ENCODE measurements at regions not wholly inside any gene's neighbourhood (a gene's known extent, or its start where the extent isn't known, plus 50 kb on each side); places are given as distances from the start of the nearest gene placed in this dataset.

- Mint-ChIP-seq H3K27me3 (peaks cover 0 to 11% (median 0%) of the 10 kb centered on the region in 3 donors), H3K27ac (no peak overlapping the region), H3K36me3 (no peaks in the 10 kb centered on the region), H3K4me1 (no peaks in the 10 kb centered on the region), H3K4me3 (no peak overlapping the region), H3K9me3 (no peaks in the 10 kb centered on the region)
- DNase-seq: no peak
- ATAC-seq (ENCODE audit: low read depth in 2 of 2): no peak
Observed at GRCh38 chr20:24079661-24080412, 91.3 kb upstream of the GGTLC1 start.

- Mint-ChIP-seq H3K27ac (no peak overlapping the region), H3K36me3 (no peaks in the 10 kb centered on the region), H3K4me1 (no peaks in the 10 kb centered on the region), H3K27me3 (no peaks in the 10 kb centered on the region), H3K9me3 (no peaks in the 10 kb centered on the region), H3K4me3 (no peak overlapping the region)
- ATAC-seq (ENCODE audit: low read depth in 2 of 2) (no peak), DNase-seq (no peak)
Observed at GRCh38 chr20:24077145-24077544, 88.6 kb upstream of the GGTLC1 start.

GRCh38 chr20:24070679-24071078 lies 82.1 kb upstream of the GGTLC1 start:
- Mint-ChIP-seq H3K4me3 (no peak overlapping the region), H3K27me3 (peaks cover 0 to 6% (median 5%) of the 10 kb centered on the region in 3 donors), H3K27ac (no peak overlapping the region), H3K36me3 (peaks cover 8 to 13% of the 10 kb centered on the region in 2 donors), H3K4me1 (peaks cover 0 to 6% (median 6%) of the 10 kb centered on the region in 3 donors), H3K9me3 (peaks cover 5 to 38% (median 17%) of the 10 kb centered on the region in 7 donors)
- no peak for ATAC-seq (ENCODE audit: low read depth in 2 of 2)
- DNase-seq: no peak

GRCh38 chr20:24066076-24066700 lies 77.6 kb upstream of the GGTLC1 start:
- Mint-ChIP-seq H3K4me1 (peaks cover 0 to 6% (median 6%) of the 10 kb centered on the region in 3 donors), H3K27ac (peak overlapping the region in 1 of 6 donors; percentile 37), H3K9me3 (peaks cover 2 to 32% (median 12%) of the 10 kb centered on the region in 7 donors), H3K36me3 (peaks cover 3 to 10% of the 10 kb centered on the region in 2 donors), H3K4me3 (peak overlapping the region in 1 of 8 donors; percentile 10), H3K27me3 (peaks cover 6 to 11% (median 8%) of the 10 kb centered on the region in 3 donors)
- no peak for ATAC-seq (ENCODE audit: low read depth in 2 of 2)
- DNase-seq: no peak

- no peak overlapping the region for H3K4me3 Mint-ChIP-seq
- peaks cover 6 to 11% (median 8%) of the 10 kb centered on the region in 3 donors for H3K27me3 Mint-ChIP-seq
- peak overlapping the region in 1 of 6 donors; percentile 0 for H3K27ac Mint-ChIP-seq
- ATAC-seq (ENCODE audit: low read depth in 2 of 2) (no peak), DNase-seq (no peak)
- H3K9me3 Mint-ChIP-seq: peaks cover 0 to 19% (median 4%) of the 10 kb centered on the region in 7 donors
- H3K36me3 Mint-ChIP-seq: no peaks in the 10 kb centered on the region
- peaks cover 0 to 6% (median 6%) of the 10 kb centered on the region in 3 donors for H3K4me1 Mint-ChIP-seq
Observed at GRCh38 chr20:24064915-24065314, 76.3 kb upstream of the GGTLC1 start.

- no peak overlapping the region for H3K4me3 Mint-ChIP-seq
- H3K4me1 Mint-ChIP-seq: peaks cover 0 to 6% (median 6%) of the 10 kb centered on the region in 3 donors
- no peaks in the 10 kb centered on the region for H3K36me3 Mint-ChIP-seq
- ATAC-seq (ENCODE audit: low read depth in 2 of 2) (no peak), DNase-seq (no peak)
- peaks cover 6 to 11% (median 8%) of the 10 kb centered on the region in 3 donors for H3K27me3 Mint-ChIP-seq
- H3K9me3 Mint-ChIP-seq: peaks cover 0 to 14% (median 0%) of the 10 kb centered on the region in 7 donors
- no peak overlapping the region for H3K27ac Mint-ChIP-seq
Observed at GRCh38 chr20:24064092-24064491, 75.5 kb upstream of the GGTLC1 start.

GRCh38 chr20:24063100-24063499 lies 74.5 kb upstream of the GGTLC1 start:
- no peak overlapping the region for H3K4me3 Mint-ChIP-seq
- ATAC-seq (ENCODE audit: low read depth in 2 of 2): no peak
- H3K27ac Mint-ChIP-seq: no peak overlapping the region
- peaks cover 5 to 11% (median 8%) of the 10 kb centered on the region in 3 donors for H3K27me3 Mint-ChIP-seq
- H3K4me1 Mint-ChIP-seq: peaks cover 0 to 6% (median 6%) of the 10 kb centered on the region in 3 donors
- peaks cover 0 to 4% (median 0%) of the 10 kb centered on the region in 7 donors for H3K9me3 Mint-ChIP-seq
- H3K36me3 Mint-ChIP-seq: no peaks in the 10 kb centered on the region
- no peak for DNase-seq

GRCh38 chr20:24060851-24061590 lies 72.4 kb upstream of the GGTLC1 start:
- Mint-ChIP-seq H3K4me3 (no peak overlapping the region), H3K27me3 (peaks cover 0 to 8% (median 6%) of the 10 kb centered on the region in 3 donors), H3K4me1 (peaks cover 0 to 1% (median under 1%) of the 10 kb centered on the region in 3 donors), H3K9me3 (no peaks in the 10 kb centered on the region), H3K27ac (peak overlapping the region in 1 of 6 donors; percentile 8), H3K36me3 (no peaks in the 10 kb centered on the region)
- DNase-seq (no peak), ATAC-seq (ENCODE audit: low read depth in 2 of 2) (no peak)

GRCh38 chr20:24059174-24059573 lies 70.6 kb upstream of the GGTLC1 start:
- no peaks in the 10 kb centered on the region for H3K36me3 Mint-ChIP-seq
- no peaks in the 10 kb centered on the region for H3K4me1 Mint-ChIP-seq
- H3K27ac Mint-ChIP-seq: peak overlapping the region in 1 of 6 donors; percentile 29
- no peak for DNase-seq
- no peak overlapping the region for H3K4me3 Mint-ChIP-seq
- no peaks in the 10 kb centered on the region for H3K9me3 Mint-ChIP-seq
- no peak for ATAC-seq (ENCODE audit: low read depth in 2 of 2)
- no peaks in the 10 kb centered on the region for H3K27me3 Mint-ChIP-seq

- no peak overlapping the region for H3K4me3 Mint-ChIP-seq
Observed at GRCh38 chr20:24056491-24056890, 67.9 kb upstream of the GGTLC1 start.

GRCh38 chr20:24052599-24053275 lies 64.2 kb upstream of the GGTLC1 start:
- H3K27ac Mint-ChIP-seq: no peak overlapping the region
- ATAC-seq (ENCODE audit: low read depth in 2 of 2): no peak

More at GRCh38 chr20:24056491-24056890, 67.9 kb upstream of the GGTLC1 start:
- no peak for ATAC-seq (ENCODE audit: low read depth in 2 of 2)
- no peaks in the 10 kb centered on the region for H3K4me1 Mint-ChIP-seq
- H3K27ac Mint-ChIP-seq: no peak overlapping the region
- H3K27me3 Mint-ChIP-seq: no peaks in the 10 kb centered on the region
- no peak for DNase-seq
- H3K9me3 Mint-ChIP-seq: no peaks in the 10 kb centered on the region
- no peaks in the 10 kb centered on the region for H3K36me3 Mint-ChIP-seq

GRCh38 chr20:24051160-24051559 lies 62.6 kb upstream of the GGTLC1 start:
- H3K27me3 Mint-ChIP-seq: peaks cover 0 to 5% (median 0%) of the 10 kb centered on the region in 3 donors
- DNase-seq (no peak), ATAC-seq (ENCODE audit: low read depth in 2 of 2) (no peak)
- H3K27ac Mint-ChIP-seq: no peak overlapping the region
- no peaks in the 10 kb centered on the region for H3K9me3 Mint-ChIP-seq
- no peak overlapping the region for H3K4me3 Mint-ChIP-seq
- H3K36me3 Mint-ChIP-seq: no peaks in the 10 kb centered on the region
- H3K4me1 Mint-ChIP-seq: no peaks in the 10 kb centered on the region

More at GRCh38 chr20:24052599-24053275, 64.2 kb upstream of the GGTLC1 start:
- no peak for DNase-seq
- Mint-ChIP-seq H3K4me3 (no peak overlapping the region), H3K4me1 (no peaks in the 10 kb centered on the region), H3K27me3 (peaks cover 0 to 5% (median 0%) of the 10 kb centered on the region in 3 donors), H3K36me3 (no peaks in the 10 kb centered on the region), H3K9me3 (no peaks in the 10 kb centered on the region)

- DNase-seq: no peak
- Mint-ChIP-seq H3K27me3 (peaks cover 0 to 5% (median 0%) of the 10 kb centered on the region in 3 donors), H3K4me3 (no peak overlapping the region), H3K4me1 (no peaks in the 10 kb centered on the region), H3K9me3 (no peaks in the 10 kb centered on the region), H3K27ac (no peak overlapping the region), H3K36me3 (no peaks in the 10 kb centered on the region)
- no peak for ATAC-seq (ENCODE audit: low read depth in 2 of 2)
Observed at GRCh38 chr20:24050119-24050518, 61.5 kb upstream of the GGTLC1 start.
